IPS-NIHi7 (cell line): ENCODE measurements at regions not wholly inside any gene's neighbourhood (a gene's known extent, or its start where the extent isn't known, plus 50 kb on each side); places are given as distances from the start of the nearest gene placed in this dataset.
"Not testable (repeated sequence)": the region's sequence is repeated elsewhere in the genome, so short reads cannot be mapped to it uniquely, and the experiment has no call there.

ENCODE experiments used
- DNase-seq: peaks from one replicate; pipeline ENCODE4 v3.0.0; 2012; ENCODE audit warnings: mixed read lengths; ENCODE audit errors: extremely low spot score

- DNase-seq, result peak; percentile 59
These were observed 195.2 kb upstream of the STK26 start for GRCh38 chrX:131827935-131828334.

GRCh38 chrX:131828482-131828881 is 194.6 kb upstream of the STK26 start:
- DNase-seq, result no peak

- DNase-seq, result peak; percentile 79
These were observed 192.5 kb upstream of the STK26 start for GRCh38 chrX:131830400-131831184.

GRCh38 chrX:131831185-131831520 is 191.9 kb upstream of the STK26 start:
- DNase-seq, result no peak

- no peak for DNase-seq
These were observed 186.9 kb upstream of the STK26 start for GRCh38 chrX:131836161-131836560.

- DNase-seq, result no peak
These were observed 185.8 kb upstream of the STK26 start for GRCh38 chrX:131837325-131837724.

- DNase-seq, result no peak
These were observed 182.2 kb upstream of the STK26 start for GRCh38 chrX:131840799-131841495.

GRCh38 chrX:131841496-131842437 is 181.3 kb upstream of the STK26 start:
- DNase-seq, result peak; percentile 80

- DNase-seq, result no peak
These were observed 179.1 kb upstream of the STK26 start for GRCh38 chrX:131843987-131844386.

GRCh38 chrX:131845201-131845600 is 177.9 kb upstream of the STK26 start:
- DNase-seq, result no peak

- no peak for DNase-seq
These were observed 177.3 kb upstream of the STK26 start for GRCh38 chrX:131845771-131846170.

- DNase-seq, result not testable (repeated sequence)
These were observed 172.1 kb upstream of the STK26 start for GRCh38 chrX:131850964-131851363.

GRCh38 chrX:131853440-131853839 is 169.7 kb upstream of the STK26 start:
- no peak for DNase-seq

- no peak for DNase-seq
These were observed 168.5 kb upstream of the STK26 start for GRCh38 chrX:131854581-131854980.

- no peak for DNase-seq
These were observed 161.9 kb upstream of the STK26 start for GRCh38 chrX:131861088-131861787.

GRCh38 chrX:131862321-131862720 is 160.8 kb upstream of the STK26 start:
- no peak for DNase-seq

GRCh38 chrX:131869182-131869581 is 153.9 kb upstream of the STK26 start:
- DNase-seq, result no peak

GRCh38 chrX:131874300-131874699 is 148.8 kb upstream of the STK26 start:
- peak; percentile 14 for DNase-seq

GRCh38 chrX:131875827-131876226 is 147.3 kb upstream of the STK26 start:
- DNase-seq, result not testable (repeated sequence)

GRCh38 chrX:131881194-131881593 is 141.9 kb upstream of the STK26 start:
- peak; percentile 24 for DNase-seq

GRCh38 chrX:131885042-131885441 is 138.1 kb upstream of the STK26 start:
- DNase-seq, result not testable (repeated sequence)

- DNase-seq, result not testable (repeated sequence)
These were observed 129.2 kb upstream of the STK26 start for GRCh38 chrX:131893857-131894256.
